HEK293 (cell line): ENCODE measurements at regions not wholly inside any gene's neighbourhood (a gene's known extent, or its start where the extent isn't known, plus 50 kb on each side); places are given as distances from the start of the nearest gene placed in this dataset.

Experiments used
- AEBP2 ChIP-seq: fragments of 450-650 bp; formaldehyde crosslinking; IDR thresholded peaks from 2 replicates; pipeline ENCODE4 v1.5.1; 2016; ENCODE audit warnings: missing biosample characterization, missing genetic modification characterization, borderline replicate concordance
- CTCF ChIP-seq: fragments of 450-650 bp; formaldehyde crosslinking; IDR thresholded peaks from 2 replicates; pipeline ENCODE4 v1.5.1; 2016; ENCODE audit warnings: missing biosample characterization, missing genetic modification characterization
- RBAK ChIP-seq: fragments of 450-650 bp; formaldehyde crosslinking; IDR thresholded peaks from 2 replicates; pipeline ENCODE4 v1.5.1; 2016; ENCODE audit warnings: missing biosample characterization, missing genetic modification characterization
- TCF7L2 ChIP-seq: IDR thresholded peaks from 2 replicates; pipeline ENCODE4 v1.6.1; 2011; ENCODE audit warnings: low read depth, mild to moderate bottlenecking, inconsistent platforms, low read length, moderate library complexity, borderline replicate concordance
- ZNF510 ChIP-seq: fragments of 450-650 bp; formaldehyde crosslinking; IDR thresholded peaks from 2 replicates; pipeline ENCODE4 v1.5.1; 2018; ENCODE audit warnings: mild to moderate bottlenecking, missing genetic modification characterization, missing biosample characterization; ENCODE audit not compliant: insufficient replicate concordance
- ZNF549 ChIP-seq: fragments of 450-650 bp; IDR thresholded peaks from 2 replicates; pipeline ENCODE4 v1.5.1; 2018; ENCODE audit warnings: missing biosample characterization, missing genetic modification characterization, mild to moderate bottlenecking, inconsistent platforms, moderate library complexity
- TF ChIP-seq, protein P1 (sequence below): fragments of 450-650 bp; formaldehyde crosslinking; IDR thresholded peaks from 2 replicates; pipeline ENCODE4 v1.5.0; 2017; ENCODE audit warnings: missing biosample characterization, missing genetic modification characterization, borderline replicate concordance
- TF ChIP-seq, protein P2 (sequence below): fragments of 450-650 bp; formaldehyde crosslinking; IDR thresholded peaks from 2 replicates; pipeline ENCODE4 v1.5.1; 2016; ENCODE audit warnings: missing biosample characterization, missing genetic modification characterization

DNA sequence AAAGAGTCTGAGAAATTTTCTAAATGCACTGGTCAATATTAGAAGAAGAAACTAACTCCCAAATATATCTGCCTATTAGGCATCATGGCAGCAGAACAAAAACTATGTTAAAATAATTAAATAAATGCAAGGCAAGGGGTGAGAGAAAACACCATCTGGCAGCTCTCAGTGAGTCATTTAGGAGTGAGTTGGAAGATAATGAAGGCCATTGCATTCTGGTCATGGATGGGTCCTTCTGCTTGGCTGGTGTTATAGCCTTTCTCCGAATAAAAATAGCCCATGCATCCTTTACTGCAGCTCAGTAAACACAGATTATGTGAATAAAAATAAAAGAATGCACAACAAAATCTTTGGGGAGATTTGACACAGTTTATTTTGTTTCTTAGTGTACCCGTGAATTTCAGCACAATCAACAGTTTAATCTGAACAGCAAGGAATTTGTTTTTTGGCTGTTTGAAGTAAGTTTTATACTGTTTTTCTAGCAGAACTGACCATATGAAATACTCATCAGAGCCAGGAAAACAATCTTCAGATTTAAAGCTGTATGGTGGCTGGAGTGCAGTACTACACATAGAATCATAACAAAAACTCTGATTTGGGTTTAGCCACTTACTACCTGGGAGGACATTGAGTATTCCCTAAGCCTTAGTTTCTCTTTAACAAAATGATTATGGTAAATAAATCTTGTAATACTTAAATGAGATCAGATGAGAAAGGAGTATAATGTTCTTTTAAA is 225.1 kb upstream of the ITGA4 start:
- TF ChIP-seq TCF7L2 (no peak), ZNF549 (tag by site-specific recombination) (no peak), CTCF (no peak), ZNF510 (tag by site-specific recombination) (no peak), AEBP2 (no peak), RBAK (tag by site-specific recombination) (no peak)
- TF ChIP-seq, protein P1, sequence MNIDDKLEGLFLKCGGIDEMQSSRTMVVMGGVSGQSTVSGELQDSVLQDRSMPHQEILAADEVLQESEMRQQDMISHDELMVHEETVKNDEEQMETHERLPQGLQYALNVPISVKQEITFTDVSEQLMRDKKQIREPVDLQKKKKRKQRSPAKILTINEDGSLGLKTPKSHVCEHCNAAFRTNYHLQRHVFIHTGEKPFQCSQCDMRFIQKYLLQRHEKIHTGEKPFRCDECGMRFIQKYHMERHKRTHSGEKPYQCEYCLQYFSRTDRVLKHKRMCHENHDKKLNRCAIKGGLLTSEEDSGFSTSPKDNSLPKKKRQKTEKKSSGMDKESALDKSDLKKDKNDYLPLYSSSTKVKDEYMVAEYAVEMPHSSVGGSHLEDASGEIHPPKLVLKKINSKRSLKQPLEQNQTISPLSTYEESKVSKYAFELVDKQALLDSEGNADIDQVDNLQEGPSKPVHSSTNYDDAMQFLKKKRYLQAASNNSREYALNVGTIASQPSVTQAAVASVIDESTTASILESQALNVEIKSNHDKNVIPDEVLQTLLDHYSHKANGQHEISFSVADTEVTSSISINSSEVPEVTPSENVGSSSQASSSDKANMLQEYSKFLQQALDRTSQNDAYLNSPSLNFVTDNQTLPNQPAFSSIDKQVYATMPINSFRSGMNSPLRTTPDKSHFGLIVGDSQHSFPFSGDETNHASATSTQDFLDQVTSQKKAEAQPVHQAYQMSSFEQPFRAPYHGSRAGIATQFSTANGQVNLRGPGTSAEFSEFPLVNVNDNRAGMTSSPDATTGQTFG (tag by site-specific recombination), result no peak
- TF ChIP-seq, protein P2, sequence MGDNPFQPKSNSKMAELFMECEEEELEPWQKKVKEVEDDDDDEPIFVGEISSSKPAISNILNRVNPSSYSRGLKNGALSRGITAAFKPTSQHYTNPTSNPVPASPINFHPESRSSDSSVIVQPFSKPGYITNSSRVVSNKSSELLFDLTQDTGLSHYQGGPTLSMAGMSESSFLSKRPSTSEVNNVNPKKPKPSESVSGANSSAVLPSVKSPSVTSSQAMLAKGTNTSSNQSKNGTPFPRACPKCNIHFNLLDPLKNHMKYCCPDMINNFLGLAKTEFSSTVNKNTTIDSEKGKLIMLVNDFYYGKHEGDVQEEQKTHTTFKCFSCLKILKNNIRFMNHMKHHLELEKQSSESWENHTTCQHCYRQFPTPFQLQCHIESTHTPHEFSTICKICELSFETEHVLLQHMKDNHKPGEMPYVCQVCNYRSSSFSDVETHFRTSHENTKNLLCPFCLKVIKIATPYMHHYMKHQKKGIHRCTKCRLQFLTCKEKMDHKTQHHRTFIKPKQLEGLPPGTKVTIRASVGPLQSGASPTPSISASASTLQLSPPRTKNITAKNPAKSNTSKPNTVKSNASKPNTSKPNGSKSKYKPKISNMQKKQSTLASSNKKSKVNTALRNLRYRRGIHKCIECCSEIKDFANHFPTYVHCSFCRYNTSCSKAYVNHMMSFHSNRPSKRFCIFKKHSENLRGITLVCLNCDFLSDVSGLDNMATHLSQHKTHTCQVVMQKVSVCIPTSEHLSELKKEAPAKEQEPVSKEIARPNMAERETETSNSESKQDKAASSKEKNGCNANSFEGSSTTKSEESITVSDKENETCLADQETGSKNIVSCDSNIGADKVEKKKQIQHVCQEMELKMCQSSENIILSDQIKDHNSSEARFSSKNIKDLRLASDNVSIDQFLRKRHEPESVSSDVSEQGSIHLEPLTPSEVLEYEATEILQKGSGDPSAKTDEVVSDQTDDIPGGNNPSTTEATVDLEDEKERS (tag by site-specific recombination), result no peak
